Renal pelvis (tissue), 1 donor: ENCODE measurements at regions not wholly inside any gene's neighbourhood (a gene's known extent, or its start where the extent isn't known, plus 50 kb on each side); places are given as distances from the start of the nearest gene placed in this dataset.
"Not testable (repeated sequence)": the region's sequence is repeated elsewhere in the genome, so short reads cannot be mapped to it uniquely, and the experiment has no call there.

Experiments
- DNase-seq: peaks from one replicate; pipeline ENCODE4 v3.0.0-alpha.2; 2013

DNA sequence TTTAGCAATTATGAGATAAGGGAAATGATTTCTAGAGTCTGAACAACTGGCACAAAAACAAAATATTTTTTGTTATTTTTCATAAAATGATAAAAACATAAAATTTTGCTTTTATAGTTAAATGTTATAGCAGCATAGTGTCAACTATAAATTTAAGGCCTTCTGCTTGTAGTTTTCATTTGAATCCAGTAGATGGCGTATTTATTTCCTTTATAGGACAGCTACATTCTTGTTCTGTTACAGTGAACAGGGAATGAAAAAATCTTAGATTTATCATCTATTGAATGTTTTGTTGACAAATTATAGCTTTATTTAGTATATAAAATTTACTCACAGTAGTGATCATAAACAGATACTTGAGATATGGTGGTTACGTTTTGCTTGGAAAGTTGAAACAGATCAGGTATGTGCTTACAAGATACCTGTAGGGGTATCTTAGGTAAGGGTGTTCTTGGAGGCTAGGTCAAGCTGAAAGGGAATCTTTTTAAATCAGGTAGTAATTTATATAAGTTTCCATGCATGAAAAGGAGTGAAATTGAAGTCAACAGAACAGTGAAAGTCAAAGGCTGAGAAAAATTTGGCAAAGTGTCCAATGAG is 239.3 kb upstream of the GRIN3A start:
- DNase-seq = no peak

- DNase-seq = no peak
Measured at GRCh38 chr9:101970609-101971008, 232.2 kb upstream of the GRIN3A start.

GRCh38 chr9:101968392-101968791 is 229.9 kb upstream of the GRIN3A start:
- no peak for DNase-seq

DNA sequence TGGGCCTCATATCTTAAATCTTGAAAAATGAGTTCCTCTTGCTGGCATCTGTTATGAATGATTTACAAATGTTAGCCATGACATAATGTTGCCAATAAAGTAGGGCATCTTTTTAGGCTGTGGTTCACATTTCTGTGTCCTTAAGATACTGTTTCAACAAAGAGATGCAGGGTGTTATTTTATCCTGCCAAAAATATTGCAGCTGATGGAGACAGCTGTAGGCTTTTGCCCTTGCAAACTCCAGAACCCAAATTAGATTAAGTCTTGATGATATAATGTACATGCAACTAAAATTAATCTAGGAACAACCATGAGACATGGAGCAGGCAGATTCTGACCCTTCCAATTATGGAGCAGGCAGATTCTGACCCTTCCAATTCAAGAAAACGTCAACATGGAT is 228.2 kb upstream of the GRIN3A start:
- no peak for DNase-seq

- DNase-seq = no peak
Measured at GRCh38 chr9:101957705-101958104, 219.3 kb upstream of the GRIN3A start.

GRCh38 chr9:101951598-101951997 is 213.2 kb upstream of the GRIN3A start:
- DNase-seq = no peak

- no peak for DNase-seq
Measured at GRCh38 chr9:101931756-101932155, 193.3 kb upstream of the GRIN3A start.

GRCh38 chr9:101930783-101931182 is 192.3 kb upstream of the GRIN3A start:
- DNase-seq = no peak

GRCh38 chr9:101925498-101925897 is 187.1 kb upstream of the GRIN3A start:
- DNase-seq = no peak

DNA sequence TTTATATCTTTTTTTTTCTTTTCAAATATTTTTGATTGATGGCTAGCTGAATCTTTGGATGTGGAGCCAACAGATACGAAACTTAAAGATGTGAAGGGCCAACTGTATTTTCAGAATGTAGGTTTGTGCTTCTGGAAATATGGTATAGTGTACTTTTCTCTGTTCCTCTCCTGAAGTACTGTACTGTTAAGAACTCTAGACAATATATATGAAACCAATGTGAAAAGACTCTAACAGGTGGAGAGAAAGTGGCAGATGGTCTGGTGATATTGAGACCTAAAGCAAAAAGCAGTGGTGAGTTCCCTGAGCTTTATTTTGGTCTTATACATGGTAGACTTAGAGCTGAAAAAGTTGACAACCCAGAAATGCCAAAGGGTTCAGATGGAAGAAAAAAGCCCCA is 185.0 kb upstream of the GRIN3A start:
- no peak for DNase-seq

GRCh38 chr9:101916948-101917347 is 178.5 kb upstream of the GRIN3A start:
- not testable (repeated sequence) for DNase-seq

- no peak for DNase-seq
Measured at GRCh38 chr9:101915482-101915881, 177.0 kb upstream of the GRIN3A start.

DNA sequence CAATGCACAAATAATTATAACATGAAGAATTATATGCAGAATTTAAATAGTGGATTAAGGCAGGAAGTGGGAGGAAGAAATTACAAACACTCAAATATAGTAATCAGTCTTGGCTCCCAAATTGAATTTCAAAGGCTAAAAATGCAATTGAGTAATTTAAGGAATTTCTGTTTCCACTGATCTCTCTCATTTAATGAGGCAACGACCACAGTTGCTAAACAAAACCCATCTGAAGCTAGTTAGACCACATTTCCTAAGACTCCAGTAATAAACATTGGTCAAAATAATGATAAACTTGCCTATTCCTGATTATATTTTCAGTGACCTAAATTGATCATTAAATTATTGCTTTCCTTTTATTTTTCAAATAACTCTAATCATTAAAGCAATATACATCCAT is 174.3 kb upstream of the GRIN3A start:
- no peak for DNase-seq

DNA sequence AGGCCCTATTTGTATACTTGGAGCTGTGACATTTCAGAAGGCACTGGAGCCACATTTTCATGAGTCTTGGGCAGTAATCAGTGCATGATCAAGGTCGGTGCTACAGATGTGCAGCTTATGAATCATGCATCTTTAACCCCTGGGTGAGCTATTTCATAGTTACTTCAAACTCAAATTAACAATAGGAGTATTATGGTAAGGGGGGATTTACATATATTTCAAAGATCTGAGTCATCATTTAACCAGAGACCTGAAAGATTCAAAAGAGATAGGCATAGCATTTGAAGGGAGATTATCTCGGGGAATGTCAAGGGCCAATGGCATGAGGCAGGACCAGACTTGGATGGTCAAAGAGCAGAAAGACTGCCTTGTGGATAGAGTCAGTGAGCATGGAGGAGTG is 169.0 kb upstream of the GRIN3A start:
- DNase-seq = no peak

DNA sequence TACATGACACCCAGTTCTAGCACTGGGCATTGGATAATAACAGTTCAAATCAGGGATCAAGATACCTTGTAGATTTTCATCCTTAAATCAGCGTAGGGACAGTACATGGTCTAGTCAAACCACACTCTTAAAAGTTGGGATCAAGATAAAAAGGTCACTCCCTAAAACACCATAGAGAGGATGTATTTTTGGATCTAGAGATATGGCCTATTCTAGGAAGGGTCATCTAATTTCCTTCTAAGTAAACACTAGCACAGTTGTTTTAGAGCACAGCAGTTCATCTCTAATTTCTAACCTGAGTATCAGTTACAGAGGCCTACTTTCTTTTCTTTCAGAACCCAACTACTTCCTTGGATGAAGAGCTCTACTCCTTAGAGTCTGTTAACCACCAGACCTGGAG is 166.4 kb upstream of the GRIN3A start:
- DNase-seq = no peak

DNA sequence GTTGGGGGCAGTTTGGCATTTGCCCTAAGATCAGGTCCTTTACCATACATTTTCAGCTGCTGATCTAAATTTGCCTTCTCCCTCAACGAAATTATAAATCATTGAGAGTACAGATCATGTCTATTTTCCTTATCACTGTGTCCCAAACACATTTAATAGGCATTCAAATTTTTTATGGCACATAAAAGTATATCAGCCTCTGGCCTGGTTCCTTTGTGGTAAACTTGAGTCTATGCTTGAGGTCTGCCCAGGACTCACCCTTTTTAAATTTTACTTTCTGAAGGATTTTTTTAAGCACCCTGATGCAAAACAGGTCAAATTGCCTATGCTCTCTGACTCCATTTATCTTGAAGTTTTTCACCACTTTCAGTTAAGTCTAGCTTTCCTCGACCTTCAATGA is 163.6 kb upstream of the GRIN3A start:
- no peak for DNase-seq

GRCh38 chr9:101897196-101897595 is 158.7 kb upstream of the GRIN3A start:
- DNase-seq = no peak

GRCh38 chr9:101893661-101894646 is 155.5 kb upstream of the GRIN3A start:
- peak; percentile 0 for DNase-seq

GRCh38 chr9:101881508-101881907 is 143.1 kb upstream of the GRIN3A start:
- no peak for DNase-seq

- DNase-seq = no peak
Measured at GRCh38 chr9:101880846-101881245, 142.4 kb upstream of the GRIN3A start.

- DNase-seq = no peak
Measured at GRCh38 chr9:101878734-101879133, 140.3 kb upstream of the GRIN3A start.

GRCh38 chr9:101877439-101877838 is 139.0 kb upstream of the GRIN3A start:
- no peak for DNase-seq

DNA sequence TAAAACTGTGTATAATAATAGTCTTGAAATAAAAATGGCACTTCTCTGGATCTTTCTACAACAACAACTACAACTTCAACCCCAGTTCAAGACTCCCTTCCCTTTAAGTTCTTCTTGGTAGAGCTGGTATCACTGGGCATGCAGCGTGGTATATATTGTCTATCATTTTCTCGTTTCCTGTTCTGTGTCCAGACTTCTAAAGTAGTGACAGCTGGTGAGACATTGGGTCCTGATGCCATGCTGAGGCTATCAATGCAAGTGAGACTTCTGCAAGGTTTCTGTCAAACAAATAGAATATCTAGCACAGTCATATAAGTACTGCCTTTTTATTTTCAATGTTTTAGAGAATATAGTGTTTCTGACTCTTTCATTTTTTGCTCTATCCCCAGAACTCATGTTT is 123.0 kb upstream of the GRIN3A start:
- no peak for DNase-seq

- DNase-seq = no peak
Measured at GRCh38 chr9:101860920-101861319, 122.5 kb upstream of the GRIN3A start.
